ENCODE measurements at regions not wholly inside any gene's neighbourhood (a gene's known extent, or its start where the extent isn't known, plus 50 kb on each side); places are given as distances from the start of the nearest gene placed in this dataset.

DNA sequence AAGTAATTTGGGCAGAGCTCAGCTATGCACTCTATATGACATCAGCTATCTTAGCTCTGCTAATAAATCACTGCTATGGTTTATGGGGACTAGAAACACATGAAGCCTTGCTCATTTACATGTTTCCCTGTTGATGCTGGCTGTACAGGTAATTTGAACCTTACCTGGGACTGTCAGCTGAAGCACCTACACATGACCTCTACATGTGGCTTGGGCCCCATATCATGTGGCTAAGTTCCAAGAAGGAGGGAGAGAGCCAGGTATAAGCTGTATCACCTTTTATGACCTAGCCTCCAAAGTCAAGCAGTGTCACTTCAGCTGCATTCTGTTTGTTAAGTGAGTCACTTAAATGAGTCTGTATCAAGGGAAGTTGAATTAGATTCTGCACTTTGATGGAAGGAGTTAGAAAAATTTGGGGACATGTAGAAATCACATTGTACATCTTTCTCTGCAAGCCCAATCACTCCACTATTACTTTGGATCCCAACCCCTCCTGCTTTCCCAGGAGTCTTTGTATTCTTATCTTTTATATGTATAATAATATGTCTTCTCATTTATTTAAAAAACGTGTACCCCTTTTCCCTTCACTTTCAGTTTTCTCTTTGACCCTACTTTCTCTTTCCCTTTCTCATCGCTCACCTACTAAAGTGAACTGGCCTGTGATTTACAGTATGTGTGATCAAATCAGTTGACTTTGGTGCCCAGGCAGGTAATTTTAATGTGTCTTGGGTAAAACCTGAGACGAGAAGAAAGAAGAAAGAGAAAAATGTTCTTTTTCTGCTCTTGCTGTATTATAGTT is 53.4 kb upstream of the PRKACB start:
- TF ChIP-seq POLR2A (IDR thresholded peaks at IDR 0.05; ENCODE audit: low read depth, low read length): no peak
- FAIRE-seq (peak; percentile 78), DNase-seq (ENCODE audit: insufficient read length, low spot score) (no peak)

GRCh38 chr1:84089867-84090266 is 54.2 kb upstream of the PRKACB start:
- TF ChIP-seq POLR2A (IDR thresholded peaks at IDR 0.05; ENCODE audit: low read depth, low read length): no peak
- FAIRE-seq (peak; percentile 23), DNase-seq (ENCODE audit: insufficient read length, low spot score) (no peak)

DNA sequence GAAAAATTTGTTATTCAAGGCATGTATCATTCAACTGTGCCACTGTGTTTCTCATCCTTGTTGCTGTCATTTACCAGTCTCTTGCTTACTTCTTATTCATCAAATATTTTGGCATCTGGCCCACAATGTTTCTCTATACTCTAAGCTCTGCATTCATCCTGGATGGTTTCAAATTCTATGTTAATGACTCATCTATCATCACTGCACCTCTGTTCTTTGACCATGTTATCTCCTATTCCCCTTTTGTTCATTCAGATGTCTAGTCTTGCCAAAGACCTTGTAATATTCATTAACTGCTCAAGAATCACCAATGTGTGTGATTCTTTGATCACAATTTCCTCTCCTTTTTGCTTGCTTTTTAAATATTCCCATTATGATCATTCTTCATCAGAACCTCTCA is 54.6 kb upstream of the PRKACB start:
- TF ChIP-seq POLR2A (IDR thresholded peaks at IDR 0.05; ENCODE audit: low read depth, low read length): no peak
- DNase-seq (ENCODE audit: insufficient read length, low spot score) (no peak), FAIRE-seq (peak; percentile 97)

GRCh38 chr1:84086616-84087015 is 57.5 kb upstream of the PRKACB start:
- TF ChIP-seq POLR2A (IDR thresholded peaks at IDR 0.05; ENCODE audit: low read depth, low read length): no peak
- DNase-seq (ENCODE audit: insufficient read length, low spot score) (no peak), FAIRE-seq (no peak)

GRCh38 chr1:84086189-84086588 is 57.9 kb upstream of the PRKACB start:
- no peak for FAIRE-seq
- no peak for TF ChIP-seq POLR2A (IDR thresholded peaks at IDR 0.05; ENCODE audit: low read depth, low read length)
- no peak for DNase-seq (ENCODE audit: insufficient read length, low spot score)

GRCh38 chr1:84083307-84083706 is 60.8 kb upstream of the PRKACB start:
- FAIRE-seq (no peak), DNase-seq (ENCODE audit: insufficient read length, low spot score) (no peak)
- TF ChIP-seq POLR2A (IDR thresholded peaks at IDR 0.05; ENCODE audit: low read depth, low read length): no peak

DNA sequence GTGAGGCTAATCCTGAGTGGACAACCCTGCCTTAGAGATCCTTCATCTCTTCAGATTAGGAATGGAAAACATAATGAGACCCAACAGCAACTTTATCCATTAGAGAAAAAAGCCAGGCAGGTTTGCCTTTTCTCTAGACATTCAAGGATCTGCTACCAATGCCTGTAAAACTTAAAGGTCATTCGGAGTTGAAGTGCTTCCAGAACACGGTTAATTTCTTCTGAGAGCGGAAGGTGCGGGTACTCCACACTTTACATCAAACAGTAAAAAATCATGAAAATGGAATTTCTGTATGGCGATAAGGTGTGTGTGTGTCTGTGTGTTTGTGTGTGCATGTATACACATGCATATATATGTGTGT is 65.2 kb upstream of the PRKACB start:
- FAIRE-seq: peak; percentile 76
- TF ChIP-seq POLR2A (IDR thresholded peaks at IDR 0.05; ENCODE audit: low read depth, low read length): no peak

DNA sequence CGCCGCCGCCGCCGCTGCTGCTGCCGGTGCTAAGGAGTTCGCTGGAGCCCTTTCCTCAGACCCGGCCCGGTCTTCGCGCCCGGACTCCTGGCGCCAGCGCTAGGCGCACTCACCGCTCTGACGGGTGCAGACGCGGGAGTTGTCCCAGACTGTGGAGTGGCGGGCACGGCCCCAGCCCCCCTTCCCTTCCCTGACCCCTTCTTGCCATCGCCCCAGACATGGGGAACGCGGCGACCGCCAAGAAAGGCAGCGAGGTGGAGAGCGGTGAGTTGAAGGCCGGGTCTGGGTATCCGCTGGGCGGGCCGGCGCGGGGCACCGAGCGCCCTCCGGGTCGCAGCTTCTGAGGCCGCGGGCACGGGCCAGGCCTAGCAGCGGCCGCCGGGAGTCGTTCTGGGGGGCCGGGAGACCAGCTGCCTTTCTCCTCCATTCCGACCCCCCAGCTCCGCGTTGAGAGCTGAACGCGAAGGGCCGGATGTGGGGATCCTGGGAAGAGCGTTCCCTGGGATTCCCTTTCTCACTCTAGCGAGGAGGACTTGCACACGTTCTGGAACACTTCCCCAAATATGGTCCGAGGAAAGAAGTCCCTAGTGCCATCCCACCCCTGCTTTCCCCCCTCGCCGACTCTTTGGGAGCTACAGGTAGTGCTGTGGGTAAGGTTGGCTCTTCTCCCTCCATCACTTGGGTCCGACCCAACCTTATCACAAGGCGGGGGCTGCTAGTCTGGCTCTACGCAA is 65.8 kb upstream of the PRKACB start:
- TF ChIP-seq POLR2A (IDR thresholded peaks at IDR 0.05; ENCODE audit: low read depth, low read length): no peak; the same call in 1 of the 2 replicates
- DNase-seq (ENCODE audit: insufficient read length, low spot score) (peak; percentile 21), FAIRE-seq (no peak)

More for the DNA sequence above, 65.2 kb upstream of the PRKACB start:
- no peak for DNase-seq (ENCODE audit: insufficient read length, low spot score)

DNA sequence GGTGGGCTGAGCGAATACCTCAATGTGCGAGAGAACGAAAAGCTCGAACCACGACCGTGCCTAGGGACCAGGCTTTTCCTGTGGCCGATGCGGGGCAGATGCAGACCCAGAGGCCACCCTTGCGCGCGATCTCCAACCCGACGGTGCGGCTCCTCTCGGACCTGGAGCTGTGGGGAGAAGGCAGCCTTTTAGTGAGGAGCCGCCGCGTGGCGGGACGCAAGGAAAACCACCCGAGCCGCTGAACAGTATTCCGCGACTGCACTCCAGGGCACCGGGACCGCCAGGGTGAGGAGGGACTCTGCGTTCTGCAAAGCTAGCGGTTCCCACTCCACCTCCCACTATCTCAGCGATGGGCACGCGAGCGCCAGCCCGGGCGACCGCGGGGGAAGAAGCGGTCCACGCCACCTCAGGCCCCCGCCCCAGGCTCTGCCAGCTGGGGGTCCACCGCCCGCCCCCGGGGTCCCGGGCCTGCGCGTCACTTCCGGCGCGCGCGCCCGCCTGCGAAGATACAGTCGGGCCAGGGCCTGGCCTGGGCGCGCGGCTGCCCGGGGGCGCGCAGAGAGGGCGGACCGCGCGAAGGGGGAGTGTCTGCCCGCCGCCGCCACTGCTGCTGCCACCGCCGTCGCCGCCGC is 66.5 kb upstream of the PRKACB start:
- DNase-seq (ENCODE audit: insufficient read length, low spot score) (peak; percentile 71), FAIRE-seq (no peak)

DNA sequence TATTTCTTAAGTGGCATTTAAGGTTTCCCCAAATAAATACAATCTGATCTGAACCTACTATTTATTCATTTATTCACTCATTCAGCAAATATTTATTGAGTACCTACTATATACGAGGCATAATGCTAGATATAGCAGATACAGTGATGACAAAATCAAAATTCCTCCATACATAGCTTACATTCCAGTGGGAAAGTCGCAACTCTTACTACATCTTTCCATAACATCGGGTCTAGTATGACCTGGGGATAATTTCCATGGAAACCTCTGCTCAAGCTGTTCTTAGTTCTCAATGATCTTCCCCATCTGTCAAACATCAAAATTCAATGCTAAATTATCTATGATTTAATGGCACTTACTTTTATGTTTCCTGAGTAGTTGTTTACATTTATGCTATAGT is 70.8 kb upstream of the PRKACB start:
- DNase-seq (ENCODE audit: insufficient read length, low spot score): no peak
- TF ChIP-seq POLR2A (IDR thresholded peaks at IDR 0.05; ENCODE audit: low read depth, low read length): no peak
- no peak for FAIRE-seq

More for the DNA sequence above, 66.5 kb upstream of the PRKACB start:
- peak; percentile 69 for TF ChIP-seq POLR2A (IDR thresholded peaks at IDR 0.05; ENCODE audit: low read depth, low read length)

DNA sequence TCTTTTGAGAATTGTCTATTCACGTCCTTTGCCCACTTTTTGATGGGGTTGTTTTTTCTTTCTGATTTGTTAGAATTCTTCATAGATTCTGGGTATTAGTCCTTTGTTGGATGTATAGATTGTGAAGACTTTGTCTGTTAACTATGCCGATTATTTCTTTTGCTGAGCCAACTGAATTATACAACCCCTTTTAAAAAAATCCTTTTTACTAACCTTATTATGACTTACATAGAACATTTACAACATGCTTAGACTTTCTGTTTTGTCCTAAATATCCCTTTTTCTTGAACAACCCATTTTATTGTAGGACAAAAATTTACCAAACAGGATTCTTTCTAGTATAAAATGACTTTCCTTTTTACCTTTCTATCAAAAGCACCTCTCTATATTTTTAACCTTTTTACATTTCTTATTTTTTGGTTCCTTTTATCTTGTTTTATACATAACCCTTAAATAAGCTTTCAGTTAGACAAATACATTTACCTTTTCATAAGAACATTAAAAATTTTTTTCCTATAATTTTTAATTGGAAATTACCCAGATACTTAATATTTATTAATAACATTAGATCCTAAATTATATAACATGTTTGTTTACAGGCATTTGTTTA is 70.4 kb upstream of the TTLL7 start:
- no peak for FAIRE-seq
- no peak for DNase-seq (ENCODE audit: insufficient read length, low spot score)
- TF ChIP-seq POLR2A (IDR thresholded peaks at IDR 0.05; ENCODE audit: low read depth, low read length): no peak

DNA sequence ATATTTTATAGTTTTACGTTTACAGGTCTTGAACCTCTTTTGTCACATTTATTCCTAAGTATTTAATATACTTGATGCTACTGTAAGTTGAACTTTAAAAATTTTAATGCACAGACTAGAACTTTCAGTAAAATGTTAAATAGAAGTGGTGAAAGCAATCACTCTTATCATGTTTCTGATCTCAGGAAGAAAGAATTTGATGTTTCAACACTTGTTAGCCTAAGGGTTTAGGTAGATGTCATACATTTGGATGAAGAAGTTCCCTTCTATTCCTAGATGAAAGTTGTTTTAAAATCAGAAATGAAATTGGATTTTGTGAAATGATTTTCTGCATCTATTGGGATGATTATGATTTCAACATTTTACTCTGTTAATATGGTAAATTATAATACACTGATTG is 63.6 kb upstream of the TTLL7 start:
- DNase-seq (ENCODE audit: insufficient read length, low spot score) (no peak), FAIRE-seq (no peak)
- TF ChIP-seq POLR2A (IDR thresholded peaks at IDR 0.05; ENCODE audit: low read depth, low read length): no peak

DNA sequence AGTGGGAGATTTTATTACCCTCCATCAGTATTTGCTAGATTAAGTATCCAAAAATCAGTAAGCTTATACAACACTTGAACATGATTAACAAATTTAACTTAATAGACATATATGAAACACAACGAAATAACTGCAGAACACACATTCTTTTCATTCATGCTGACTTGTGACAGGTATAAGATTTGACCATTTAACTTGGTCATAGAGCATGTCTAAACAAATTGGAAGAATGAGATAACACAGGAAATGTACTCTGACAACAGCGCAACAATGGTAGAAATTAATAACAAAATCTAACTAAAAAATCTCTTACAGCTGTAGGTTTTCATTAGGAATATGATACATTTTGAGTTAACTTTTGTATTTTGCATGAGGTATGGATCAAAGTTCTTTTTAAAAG is 62.4 kb upstream of the TTLL7 start:
- no peak for TF ChIP-seq POLR2A (IDR thresholded peaks at IDR 0.05; ENCODE audit: low read depth, low read length)
- DNase-seq (ENCODE audit: insufficient read length, low spot score) (no peak), FAIRE-seq (no peak)

DNA sequence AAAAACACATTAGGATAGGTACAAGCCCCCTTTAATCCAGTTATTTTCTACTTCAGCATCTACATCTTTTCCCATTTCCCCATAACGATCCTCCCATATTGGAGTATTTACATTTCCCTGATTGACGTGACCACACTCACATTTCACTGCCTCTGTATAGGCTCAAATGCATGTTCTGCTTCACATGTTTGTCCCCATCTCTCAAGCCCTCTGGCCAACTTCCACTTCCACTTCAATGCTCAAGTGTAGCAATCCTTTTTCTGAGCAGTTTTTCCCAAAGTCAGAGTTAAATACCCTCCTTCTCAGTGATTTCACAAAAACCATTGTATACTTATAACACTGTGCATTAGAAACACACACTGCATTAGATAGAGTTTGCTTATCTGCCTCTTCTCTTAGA is 61.8 kb upstream of the TTLL7 start:
- TF ChIP-seq POLR2A (IDR thresholded peaks at IDR 0.05; ENCODE audit: low read depth, low read length): no peak
- FAIRE-seq (no peak), DNase-seq (ENCODE audit: insufficient read length, low spot score) (no peak)

Data from H54 (cell line).